Fibroblast of lung (primary cell): ENCODE measurements at regions not wholly inside any gene's neighbourhood (a gene's known extent, or its start where the extent isn't known, plus 50 kb on each side); places are given as distances from the start of the nearest gene placed in this dataset.
"Not testable (repeated sequence)": the region's sequence is repeated elsewhere in the genome, so short reads cannot be mapped to it uniquely, and the experiment has no call there.

Experiments used
- DNase-seq, 2 donors: peaks; one replicate each; pipeline versions ENCODE4 v3.0.0 to v3.0.0-alpha.2; 2010; ENCODE audit warnings: low read depth in 2 of 2
- H2AFZ ChIP-seq: 2 replicates; pipeline ENCODE4 v1.5.1; 2012; ENCODE audit warnings: low read length, control low read depth, inconsistent platforms
- H3K27ac ChIP-seq: 2 replicates; pipeline ENCODE4 v1.5.1; 2011; ENCODE audit warnings: low read length, control low read depth; ENCODE audit not compliant: insufficient read depth
- H3K27me3 ChIP-seq: 2 replicates; pipeline ENCODE4 v1.5.1; 2011; ENCODE audit warnings: mild to moderate bottlenecking, low read length; ENCODE audit not compliant: control insufficient read depth, insufficient read depth
- H3K36me3 ChIP-seq: 2 replicates; pipeline ENCODE4 v1.5.1; 2011; ENCODE audit warnings: low read length; ENCODE audit not compliant: control insufficient read depth, insufficient read depth
- H3K4me1 ChIP-seq: 2 replicates; pipeline ENCODE4 v1.5.1; 2011; ENCODE audit warnings: low read length; ENCODE audit not compliant: control insufficient read depth, insufficient read depth; ENCODE audit errors: extremely low read depth
- H3K4me2 ChIP-seq: 2 replicates; pipeline ENCODE4 v1.5.1; 2011; ENCODE audit warnings: low read length, control low read depth; ENCODE audit not compliant: insufficient read depth; ENCODE audit errors: extremely low read depth
- H3K4me3 ChIP-seq, 4 experiments: fragments of 200-600 bp in 1 of 4; sonication (generic) in 1 of 4; replicated peaks in 1 of 4; 2 replicates each; pipeline ENCODE4 v1.5.1; 2011 to 2016; ENCODE audit warnings: low read length in 4 of 4, low read depth in 3 of 4, mild to moderate bottlenecking in 3 of 4, control low read depth in 2 of 4, inconsistent platforms in 1 of 4, mixed read lengths in 1 of 4; ENCODE audit not compliant: insufficient read depth in 1 of 4; ENCODE audit errors: control extremely low read depth in 1 of 4
- H3K79me2 ChIP-seq: 2 replicates; pipeline ENCODE4 v1.5.1; 2012; ENCODE audit warnings: mild to moderate bottlenecking, low read length, inconsistent platforms; ENCODE audit not compliant: control insufficient read depth, insufficient read depth
- H3K9ac ChIP-seq: 2 replicates; pipeline ENCODE4 v1.5.1; 2011; ENCODE audit warnings: mild to moderate bottlenecking, low read length, control low read depth; ENCODE audit not compliant: insufficient read depth
- H3K9me3 ChIP-seq: 2 replicates; pipeline ENCODE4 v1.5.1; 2012; ENCODE audit warnings: low read depth, low read length; ENCODE audit not compliant: control insufficient read depth, insufficient read depth
- H4K20me1 ChIP-seq: 2 replicates; pipeline ENCODE4 v1.5.1; 2011; ENCODE audit warnings: low read length; ENCODE audit not compliant: control insufficient read depth, insufficient read depth; ENCODE audit errors: extremely low read depth
- CTCF ChIP-seq, 2 donors: IDR thresholded peaks in 1 of 2; conservative IDR thresholded peaks in 1 of 2; 1 replicate in 1 of 2; 2 replicates in 1 of 2; pipeline ENCODE4 v1.5.1; 2011 to 2012; ENCODE audit warnings: low read length in 2 of 2, control low read depth in 1 of 2, inconsistent platforms in 1 of 2, low read depth in 1 of 2, mild to moderate bottlenecking in 1 of 2
- EZH2 ChIP-seq: IDR thresholded peaks from 2 replicates; pipeline ENCODE4 v1.5.1; 2012; ENCODE audit warnings: low read length, control low read depth, mild to moderate bottlenecking; ENCODE audit errors: missing control alignments

- no peaks in the 10 kb centered on the region for H3K27me3 ChIP-seq
- no peaks in the 10 kb centered on the region for H3K9me3 ChIP-seq
- H3K4me3 ChIP-seq: no peak overlapping the region
- no peaks in the 10 kb centered on the region for H3K79me2 ChIP-seq
- TF ChIP-seq EZH2 (no peak), CTCF (conservative IDR thresholded peaks at IDR 0.05 in 1 of 2, IDR thresholded peaks at IDR 0.05 in 1 of 2; ENCODE audit: low read depth in 1 of 2, low read length in 2 of 2) (no peak)
- H4K20me1 ChIP-seq: no peaks in the 10 kb centered on the region
- no peak overlapping the region for H3K4me2 ChIP-seq
- H3K36me3 ChIP-seq: no peaks in the 10 kb centered on the region
- H3K9ac ChIP-seq: no peak overlapping the region
- peak in 1 of 2 donors; percentile 51 for DNase-seq
- H3K27ac ChIP-seq: no peak overlapping the region
- H2AFZ ChIP-seq: no peak overlapping the region
- H3K4me1 ChIP-seq: no peaks in the 10 kb centered on the region
Measured at GRCh38 chr6:84867521-84867920, 103.1 kb upstream of the TBX18 start.

GRCh38 chr6:84866715-84867114 lies 102.3 kb upstream of the TBX18 start:
- no peaks in the 10 kb centered on the region for H3K27me3 ChIP-seq
- TF ChIP-seq EZH2: no peak
- no peak for TF ChIP-seq CTCF (conservative IDR thresholded peaks at IDR 0.05 in 1 of 2, IDR thresholded peaks at IDR 0.05 in 1 of 2; ENCODE audit: low read depth in 1 of 2, low read length in 2 of 2)
- H3K27ac ChIP-seq: no peak overlapping the region
- H3K4me3 ChIP-seq: no peak overlapping the region
- DNase-seq: no peak
- H3K9me3 ChIP-seq: no peaks in the 10 kb centered on the region
- no peaks in the 10 kb centered on the region for H3K79me2 ChIP-seq
- H2AFZ ChIP-seq: no peak overlapping the region
- no peak overlapping the region for H3K9ac ChIP-seq
- no peaks in the 10 kb centered on the region for H4K20me1 ChIP-seq
- no peaks in the 10 kb centered on the region for H3K4me1 ChIP-seq
- no peaks in the 10 kb centered on the region for H3K36me3 ChIP-seq
- H3K4me2 ChIP-seq: no peak overlapping the region

- H3K4me1 ChIP-seq, H4K20me1 ChIP-seq, H3K4me2 ChIP-seq, H3K79me2 ChIP-seq, H3K9ac ChIP-seq, DNase-seq, H2AFZ ChIP-seq, H3K36me3 ChIP-seq, H3K27me3 ChIP-seq, H3K9me3 ChIP-seq, H3K4me3 ChIP-seq, H3K27ac ChIP-seq: not testable (repeated sequence)
Measured at GRCh38 chr6:84865372-84865771, 101.0 kb upstream of the TBX18 start.

- Histone ChIP-seq H3K4me3 (no peak overlapping the region), H2AFZ (no peak overlapping the region), H3K27ac (no peak overlapping the region), H3K36me3 (no peaks in the 10 kb centered on the region), H3K4me1 (no peaks in the 10 kb centered on the region), H3K9ac (no peak overlapping the region), H3K27me3 (no peaks in the 10 kb centered on the region), H3K9me3 (no peaks in the 10 kb centered on the region), H4K20me1 (no peaks in the 10 kb centered on the region), H3K79me2 (no peaks in the 10 kb centered on the region), H3K4me2 (no peak overlapping the region)
- TF ChIP-seq CTCF (conservative IDR thresholded peaks at IDR 0.05 in 1 of 2, IDR thresholded peaks at IDR 0.05 in 1 of 2; ENCODE audit: low read depth in 1 of 2, low read length in 2 of 2): no peak
- no peak for TF ChIP-seq EZH2
- no peak for DNase-seq
Measured at GRCh38 chr6:84862843-84863242, 98.4 kb upstream of the TBX18 start.
